ENCODE measurements at regions not wholly inside any gene's neighbourhood (a gene's known extent, or its start where the extent isn't known, plus 50 kb on each side); places are given as distances from the start of the nearest gene placed in this dataset.

- no peaks in the 10 kb centered on the region for H3K36me3 ChIP-seq
- H3K27me3 ChIP-seq: no peaks in the 10 kb centered on the region
- no peak overlapping the region for H3K27ac ChIP-seq
- no peaks in the 10 kb centered on the region for H3K9me3 ChIP-seq
- no peaks in the 10 kb centered on the region for H3K4me1 ChIP-seq (ENCODE audit: control insufficient read depth in 1 of 2, insufficient read depth in 1 of 2, low read depth in 1 of 2, low read length in 1 of 2)
- no peak overlapping the region for H3K4me3 ChIP-seq (ENCODE audit: low read depth in 1 of 2, low read length in 1 of 2)
- TF ChIP-seq CTCF (IDR thresholded peaks at IDR 0.05): no peak
Measured at GRCh38 chr5:89967771-89968444, 441.6 kb downstream of the CETN3 start.

GRCh38 chr5:89956838-89957237 is 452.7 kb downstream of the CETN3 start:
- Histone ChIP-seq H3K27ac (no peak overlapping the region), H3K36me3 (no peaks in the 10 kb centered on the region), H3K27me3 (no peaks in the 10 kb centered on the region), H3K9me3 (no peaks in the 10 kb centered on the region), H3K4me3 (ENCODE audit: low read depth in 1 of 2, low read length in 1 of 2) (no peak overlapping the region), H3K4me1 (ENCODE audit: control insufficient read depth in 1 of 2, insufficient read depth in 1 of 2, low read depth in 1 of 2, low read length in 1 of 2) (no peaks in the 10 kb centered on the region)
- TF ChIP-seq CTCF (IDR thresholded peaks at IDR 0.05): no peak

- Histone ChIP-seq H3K4me1 (ENCODE audit: control insufficient read depth in 1 of 2, insufficient read depth in 1 of 2, low read depth in 1 of 2, low read length in 1 of 2) (no peaks in the 10 kb centered on the region), H3K9me3 (no peaks in the 10 kb centered on the region), H3K27me3 (no peaks in the 10 kb centered on the region), H3K27ac (no peak overlapping the region), H3K4me3 (ENCODE audit: low read depth in 1 of 2, low read length in 1 of 2) (no peak overlapping the region), H3K36me3 (no peaks in the 10 kb centered on the region)
- TF ChIP-seq CTCF (IDR thresholded peaks at IDR 0.05): no peak
Measured at GRCh38 chr5:89954916-89955315, 454.6 kb downstream of the CETN3 start.

GRCh38 chr5:89951876-89952275 is 457.7 kb downstream of the CETN3 start:
- no peak overlapping the region for H3K4me3 ChIP-seq (ENCODE audit: low read depth in 1 of 2, low read length in 1 of 2)
- H3K27me3 ChIP-seq: no peaks in the 10 kb centered on the region
- H3K9me3 ChIP-seq: no peaks in the 10 kb centered on the region
- no peaks in the 10 kb centered on the region for H3K36me3 ChIP-seq
- no peak overlapping the region for H3K27ac ChIP-seq
- H3K4me1 ChIP-seq (ENCODE audit: control insufficient read depth in 1 of 2, insufficient read depth in 1 of 2, low read depth in 1 of 2, low read length in 1 of 2): no peaks in the 10 kb centered on the region
- TF ChIP-seq CTCF (IDR thresholded peaks at IDR 0.05): no peak

- no peak overlapping the region for H3K4me3 ChIP-seq (ENCODE audit: low read depth in 1 of 2, low read length in 1 of 2)
- TF ChIP-seq CTCF (IDR thresholded peaks at IDR 0.05): no peak
- H3K4me1 ChIP-seq (ENCODE audit: control insufficient read depth in 1 of 2, insufficient read depth in 1 of 2, low read depth in 1 of 2, low read length in 1 of 2): no peaks in the 10 kb centered on the region
Measured at GRCh38 chr5:89950234-89950633, 459.3 kb downstream of the CETN3 start.

More at GRCh38 chr5:89950234-89950633, 459.3 kb downstream of the CETN3 start:
- no peaks in the 10 kb centered on the region for H3K36me3 ChIP-seq
- H3K27me3 ChIP-seq: no peaks in the 10 kb centered on the region
- H3K9me3 ChIP-seq: no peaks in the 10 kb centered on the region
- H3K27ac ChIP-seq: no peak overlapping the region

Measured in neutrophil (primary cell).